Limb (tissue), 2 donors: ENCODE measurements at regions not wholly inside any gene's neighbourhood (a gene's known extent, or its start where the extent isn't known, plus 50 kb on each side); places are given as distances from the start of the nearest gene placed in this dataset.
"Not testable (repeated sequence)": the region's sequence is repeated elsewhere in the genome, so short reads cannot be mapped to it uniquely, and the experiment has no call there.

ENCODE experiments used
- DNase-seq, 2 donors: peaks; one replicate each; pipeline ENCODE4 v3.0.0-alpha.2; 2016; ENCODE audit errors: extremely low spot score in 2 of 2

- DNase-seq: no peak
Measured at GRCh38 chr12:78331753-78332152, 501.1 kb downstream of the NAV3 start.

GRCh38 chr12:78338054-78338785 lies 507.5 kb downstream of the NAV3 start:
- no peak for DNase-seq

DNA sequence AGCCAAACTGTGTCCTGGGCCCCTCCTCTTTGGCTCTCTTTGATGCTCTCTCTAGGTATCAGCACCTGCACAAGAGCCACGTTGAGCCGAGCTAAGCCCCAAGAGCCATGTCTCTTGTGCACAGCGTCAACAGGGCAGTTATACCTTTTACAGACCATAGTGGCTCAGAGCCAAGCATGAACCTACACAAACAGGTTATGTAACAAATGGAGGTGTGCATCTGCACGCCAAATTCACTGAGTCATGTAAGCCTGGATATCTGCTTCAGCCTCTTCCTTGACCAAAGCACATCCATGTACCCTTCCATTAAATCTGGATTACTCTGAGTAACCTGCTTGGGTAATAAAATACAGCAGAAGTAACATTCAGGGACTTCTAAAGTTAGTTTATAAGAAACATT lies 509.7 kb downstream of the NAV3 start:
- DNase-seq: no peak

DNA sequence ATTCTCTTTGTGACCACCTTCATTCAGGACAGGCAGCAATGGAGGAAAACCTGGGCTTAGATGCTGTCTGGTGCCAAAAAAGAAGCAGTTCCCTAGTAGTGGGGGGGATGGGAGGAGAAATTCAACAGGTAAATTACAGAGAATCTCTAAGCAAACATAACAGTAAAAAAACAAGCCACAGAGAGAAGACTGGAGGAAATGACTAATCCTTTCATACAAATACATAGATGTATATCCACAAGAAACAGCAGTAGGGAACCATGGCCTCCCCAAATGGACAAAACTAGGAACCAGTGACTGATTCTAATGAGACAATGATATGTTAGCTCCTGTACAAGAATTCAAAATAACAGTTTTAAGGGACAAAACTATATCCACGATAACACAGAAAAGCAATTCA lies 513.0 kb downstream of the NAV3 start:
- no peak for DNase-seq

DNA sequence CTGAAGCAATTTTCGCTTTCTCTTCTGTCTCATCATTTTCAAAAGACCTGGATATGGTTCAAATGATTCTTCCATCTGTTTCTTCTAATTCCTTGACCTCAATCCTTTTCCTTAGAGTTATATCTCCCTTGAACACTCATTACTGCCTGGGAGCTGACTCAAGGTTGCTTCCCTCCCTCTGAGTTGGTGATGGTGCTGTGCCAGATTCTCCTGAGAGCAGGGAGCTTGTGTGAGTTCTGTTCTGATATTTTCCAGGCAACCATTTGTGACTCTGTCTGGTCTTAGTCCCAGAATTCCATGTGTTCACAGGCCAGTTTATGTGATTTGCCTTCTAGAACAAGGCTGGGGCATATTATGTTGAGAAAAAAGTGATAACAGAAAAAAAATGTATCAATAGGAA lies 505.1 kb upstream of the SYT1 start:
- no peak for DNase-seq

DNA sequence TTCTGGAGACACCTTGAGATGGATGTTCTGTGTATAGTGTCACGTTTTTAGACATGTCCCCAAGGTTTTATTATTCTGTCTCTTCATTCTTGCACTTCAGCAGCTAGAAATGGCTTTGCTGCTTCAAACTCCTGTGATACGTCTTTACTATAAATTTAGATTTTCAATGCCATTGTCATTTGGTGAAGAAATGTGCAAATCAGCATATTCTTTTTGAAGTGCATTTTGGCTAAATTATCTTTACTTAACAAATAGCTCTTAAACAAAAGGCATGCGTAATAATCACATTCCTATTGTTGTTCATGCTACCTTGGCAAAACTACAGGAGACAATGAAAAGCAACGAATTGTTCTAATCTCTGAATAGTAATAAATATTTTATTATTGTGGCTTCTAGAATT lies 502.9 kb upstream of the SYT1 start:
- DNase-seq: no peak

GRCh38 chr12:78371284-78371683 lies 493.3 kb upstream of the SYT1 start:
- DNase-seq: no peak

GRCh38 chr12:78375461-78375860 lies 489.1 kb upstream of the SYT1 start:
- DNase-seq: no peak

- no peak for DNase-seq
Measured at GRCh38 chr12:78376257-78376656, 488.3 kb upstream of the SYT1 start.

DNA sequence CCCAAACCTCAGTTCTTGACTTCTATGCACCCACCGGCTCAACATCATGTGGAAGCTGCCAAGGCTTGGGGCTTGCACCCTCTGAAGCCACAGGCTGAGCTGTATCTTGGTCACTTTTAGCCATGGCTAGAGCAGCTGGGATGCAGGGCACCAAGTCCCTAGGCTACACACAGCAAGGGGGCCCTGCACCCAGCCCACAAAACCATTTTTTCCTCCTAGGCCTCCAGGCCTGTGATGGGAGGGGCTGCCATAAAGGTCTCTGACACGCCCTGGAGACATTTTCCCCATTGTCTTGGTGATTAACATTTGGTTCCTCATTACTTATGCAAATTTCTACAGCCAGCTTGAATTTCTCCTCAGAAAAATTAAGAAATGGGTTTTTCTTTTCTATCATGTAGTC lies 485.5 kb upstream of the SYT1 start:
- DNase-seq: not testable (repeated sequence)

DNA sequence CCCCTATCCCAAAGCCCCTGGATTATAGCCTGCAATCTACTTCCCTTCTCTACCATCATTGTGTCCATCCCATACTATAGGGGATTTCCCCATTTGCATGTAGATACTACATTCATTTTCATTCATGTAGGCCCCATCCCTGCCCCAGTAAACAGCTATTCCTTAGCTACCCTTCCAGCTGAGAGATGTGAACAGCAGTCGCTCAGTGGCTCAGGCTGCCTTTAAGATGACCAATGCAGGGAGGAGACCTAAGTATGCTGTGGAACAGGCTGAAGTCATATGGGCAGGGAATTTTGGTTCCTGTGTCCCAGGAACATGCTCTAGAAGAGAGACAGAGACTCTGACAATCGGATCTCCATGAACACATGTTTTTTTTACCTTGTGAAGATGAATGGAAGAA lies 481.2 kb upstream of the SYT1 start:
- DNase-seq: no peak

DNA sequence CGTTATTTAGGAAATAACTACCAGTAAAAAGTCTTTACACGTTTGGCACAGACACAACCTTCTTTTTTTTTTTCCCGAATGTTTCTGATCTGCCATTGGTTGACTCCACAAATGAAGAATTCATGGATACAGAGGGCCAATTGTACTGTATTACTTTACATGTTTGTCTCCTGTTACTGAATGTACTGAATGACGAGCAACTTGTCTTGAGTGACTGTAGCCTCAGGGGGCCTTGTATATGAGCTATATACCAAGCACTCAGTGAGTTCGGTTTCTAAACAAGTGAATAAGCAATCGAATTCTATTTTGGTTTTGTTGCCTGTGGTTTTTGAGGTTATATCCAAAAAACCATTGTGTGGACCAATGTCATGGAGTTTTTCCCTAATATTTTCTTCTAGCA lies 480.0 kb upstream of the SYT1 start:
- no peak for DNase-seq

DNA sequence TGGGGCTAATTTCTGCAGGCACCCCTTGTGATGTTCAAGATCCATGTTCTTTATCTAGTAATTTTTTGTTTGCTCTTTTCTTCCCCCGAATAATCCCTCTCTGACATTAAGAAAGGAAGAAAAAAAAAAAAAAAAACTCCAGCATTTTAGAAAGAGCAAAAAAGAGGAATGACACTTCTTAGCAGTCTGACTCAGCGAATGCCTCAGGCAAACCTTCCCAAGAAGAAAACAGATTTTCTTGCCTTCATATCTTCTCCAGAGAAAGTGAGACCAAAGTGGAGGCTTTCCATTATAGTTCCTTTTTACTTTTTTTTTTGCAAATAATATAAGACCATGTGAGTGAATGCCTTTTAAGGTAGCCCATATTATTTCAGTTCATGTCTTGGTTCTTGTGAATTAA lies 479.0 kb upstream of the SYT1 start:
- DNase-seq: no peak

DNA sequence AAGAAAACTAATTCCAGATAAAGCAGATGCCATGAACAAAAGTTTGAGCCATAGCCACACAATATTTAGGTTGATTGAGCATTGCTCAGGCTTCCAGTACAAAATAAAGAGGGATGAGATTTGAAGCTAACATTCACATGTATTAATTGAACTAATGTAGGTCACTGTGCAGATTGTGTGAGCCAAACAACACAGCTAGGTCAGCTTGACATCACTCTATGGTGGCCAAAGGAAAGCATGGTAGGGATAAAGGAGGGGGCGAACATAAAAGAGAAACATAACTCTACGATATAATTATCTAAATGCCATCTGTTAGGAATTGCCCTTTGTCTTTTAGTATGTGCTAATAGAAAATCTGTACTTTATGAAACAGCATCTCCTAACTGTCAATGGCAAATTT lies 477.7 kb upstream of the SYT1 start:
- DNase-seq: no peak

DNA sequence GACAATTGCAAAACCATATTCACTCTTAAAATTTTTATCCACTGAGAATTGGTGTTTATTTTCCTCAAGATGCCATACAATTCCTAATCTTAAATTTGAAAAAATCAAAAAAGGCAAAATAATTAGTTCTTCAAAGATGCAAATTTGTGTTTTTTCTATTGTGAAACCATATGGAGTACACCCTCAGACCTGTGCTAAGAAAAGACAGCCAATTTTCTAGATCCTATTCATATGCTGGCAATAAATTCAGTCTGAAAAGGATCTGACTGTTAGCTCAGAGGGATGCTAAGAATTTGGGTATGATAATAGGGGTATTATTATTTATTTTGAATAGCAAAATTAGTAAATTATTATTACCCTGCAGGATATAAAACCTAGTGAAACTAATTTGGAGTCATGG lies 476.9 kb upstream of the SYT1 start:
- DNase-seq: no peak

DNA sequence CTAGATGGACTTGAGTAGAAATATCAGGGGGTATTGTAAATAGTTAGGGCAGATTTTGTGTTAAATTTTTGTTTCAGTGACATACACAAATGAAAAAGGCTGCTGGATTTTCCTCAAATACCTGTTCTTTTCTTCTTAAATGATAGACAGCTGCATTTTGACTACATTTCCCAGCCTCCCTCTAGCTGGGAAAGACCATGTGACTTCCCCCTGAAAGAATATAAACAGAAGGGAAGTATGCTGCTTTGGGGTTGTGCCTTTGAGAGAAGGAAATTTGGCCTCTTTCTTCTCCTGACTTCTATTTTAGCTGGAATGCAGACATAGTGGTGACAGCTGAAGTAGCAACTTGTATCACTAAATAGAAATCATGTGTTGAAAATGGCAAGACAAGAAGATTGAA lies 476.1 kb upstream of the SYT1 start:
- DNase-seq: no peak

- DNase-seq: no peak
Measured at GRCh38 chr12:78390920-78391319, 473.7 kb upstream of the SYT1 start.

DNA sequence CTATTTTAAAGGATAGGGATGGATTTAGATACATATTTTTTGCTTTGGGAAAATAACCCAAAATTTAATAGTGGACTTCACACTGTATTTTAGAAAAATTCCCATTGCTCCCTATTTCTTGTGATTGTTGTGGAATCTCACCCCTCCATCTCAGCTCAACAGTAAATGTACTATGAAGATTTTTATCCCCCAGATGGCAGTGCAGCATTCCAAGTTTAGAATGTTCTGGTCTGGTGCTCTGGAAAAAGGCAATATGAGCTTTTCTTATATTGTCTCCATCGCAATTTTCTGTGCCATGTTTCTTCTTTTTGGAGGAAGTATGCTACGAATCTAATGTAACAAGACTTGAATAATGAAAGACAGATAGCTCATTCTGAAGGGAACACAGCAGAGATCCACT lies 471.7 kb upstream of the SYT1 start:
- DNase-seq: peak in 1 of 2 donors; percentile 24

- no peak for DNase-seq
Measured at GRCh38 chr12:78395961-78396360, 468.6 kb upstream of the SYT1 start.

DNA sequence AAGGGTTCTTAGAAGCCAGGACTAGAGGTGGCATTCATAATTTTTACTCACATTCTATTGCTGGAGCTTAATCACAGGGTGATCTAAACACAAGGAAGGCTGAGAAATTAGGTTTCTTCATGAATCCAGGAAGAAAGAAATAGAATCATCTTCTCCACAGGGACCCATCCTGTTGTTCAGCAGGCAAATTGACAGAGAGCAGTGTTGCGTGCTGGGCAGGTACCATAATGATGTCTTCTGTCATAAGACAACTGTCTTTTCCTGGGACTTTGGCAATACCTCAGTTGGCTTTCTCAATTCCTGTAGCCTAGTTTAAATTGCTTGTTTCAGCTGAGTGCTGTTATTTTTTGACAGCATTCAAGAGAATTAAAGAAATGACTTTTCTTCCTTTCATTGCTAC lies 468.0 kb upstream of the SYT1 start:
- DNase-seq: no peak

- no peak for DNase-seq
Measured at GRCh38 chr12:78398750-78399149, 465.8 kb upstream of the SYT1 start.

GRCh38 chr12:78402366-78403134 lies 462.0 kb upstream of the SYT1 start:
- DNase-seq: no peak

DNA sequence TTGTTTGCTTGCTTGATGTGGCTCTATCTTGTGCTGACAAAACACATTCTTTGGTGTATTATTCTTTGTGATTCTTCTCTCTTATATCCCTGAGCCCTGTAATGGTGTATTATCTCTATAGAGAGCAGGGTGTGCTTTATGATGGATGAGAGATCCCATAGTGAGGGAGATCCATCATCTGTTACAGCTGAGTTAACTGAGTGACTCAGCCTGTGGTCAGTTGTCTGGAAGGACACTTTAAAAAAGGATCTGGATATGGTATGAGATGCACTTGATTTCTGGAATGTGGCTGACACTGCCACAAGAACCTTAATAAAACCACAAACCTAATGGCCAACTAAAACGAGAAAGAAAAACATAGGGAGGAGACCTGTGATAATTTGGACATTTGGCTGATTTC lies 461.4 kb upstream of the SYT1 start:
- no peak for DNase-seq
